ENCODE measurements at regions not wholly inside any gene's neighbourhood (a gene's known extent, or its start where the extent isn't known, plus 50 kb on each side); places are given as distances from the start of the nearest gene placed in this dataset.

GRCh38 chr15:96415513-96416217 is 85.2 kb downstream of the NR2F2 start:
- no peak for DNase-seq

GRCh38 chr15:96416218-96416933 is 85.9 kb downstream of the NR2F2 start:
- no peak for DNase-seq

- DNase-seq: no peak
Observed at GRCh38 chr15:96416934-96417759, 86.6 kb downstream of the NR2F2 start.

GRCh38 chr15:96417760-96418130 is 87.2 kb downstream of the NR2F2 start:
- no peak for DNase-seq

GRCh38 chr15:96418146-96418545 is 87.6 kb downstream of the NR2F2 start:
- no peak for DNase-seq

GRCh38 chr15:96421178-96421601 is 90.7 kb downstream of the NR2F2 start:
- DNase-seq: no peak

GRCh38 chr15:96422125-96422524 is 91.6 kb downstream of the NR2F2 start:
- DNase-seq: no peak

GRCh38 chr15:96424674-96425073 is 94.2 kb downstream of the NR2F2 start:
- no peak for DNase-seq

- no peak for DNase-seq
Observed at GRCh38 chr15:96428742-96429141, 98.2 kb downstream of the NR2F2 start.

GRCh38 chr15:96431786-96432185 is 101.3 kb downstream of the NR2F2 start:
- DNase-seq: no peak

- no peak for DNase-seq
Observed at GRCh38 chr15:96435022-96435421, 104.5 kb downstream of the NR2F2 start.

GRCh38 chr15:96435841-96436240 is 105.3 kb downstream of the NR2F2 start:
- DNase-seq: no peak

- no peak for DNase-seq
Observed at GRCh38 chr15:96440978-96441377, 110.5 kb downstream of the NR2F2 start.

GRCh38 chr15:96442076-96442475 is 111.6 kb downstream of the NR2F2 start:
- DNase-seq: no peak

- no peak for DNase-seq
Observed at GRCh38 chr15:96444865-96445264, 114.4 kb downstream of the NR2F2 start.

- DNase-seq: no peak
Observed at GRCh38 chr15:96448923-96449322, 118.4 kb downstream of the NR2F2 start.

- no peak for DNase-seq
Observed at GRCh38 chr15:96457841-96458240, 127.3 kb downstream of the NR2F2 start.

GRCh38 chr15:96460106-96460505 is 129.6 kb downstream of the NR2F2 start:
- no peak for DNase-seq

- no peak for DNase-seq
Observed at GRCh38 chr15:96462768-96463750, 132.6 kb downstream of the NR2F2 start.

GRCh38 chr15:96466389-96466947 is 136.0 kb downstream of the NR2F2 start:
- no peak for DNase-seq

GRCh38 chr15:96468036-96468435 is 137.5 kb downstream of the NR2F2 start:
- DNase-seq: no peak

GRCh38 chr15:96470681-96471310 is 140.3 kb downstream of the NR2F2 start:
- no peak for DNase-seq
